ENCODE measurements at regions not wholly inside any gene's neighbourhood (a gene's known extent, or its start where the extent isn't known, plus 50 kb on each side); places are given as distances from the start of the nearest gene placed in this dataset.

GRCh38 chr20:57872816-57873409 is 163.1 kb upstream of the PMEPA1 start:
- no peak overlapping the region for H2AFZ ChIP-seq (ENCODE audit: low read depth, low read length)
- FAIRE-seq (no peak), DNase-seq (ENCODE audit: low read depth, low spot score) (no peak)
- H3K4me3 ChIP-seq (replicated peaks in 1 of 3; ENCODE audit: insufficient read depth in 1 of 3, low read depth in 1 of 3, low read length in 3 of 3): no peak overlapping the region
- TF ChIP-seq FOS (IDR thresholded peaks at IDR 0.05; ENCODE audit: borderline replicate concordance, insufficient read depth, low read length): no peak
- TF ChIP-seq POLR2AphosphoS5 (IDR thresholded peaks at IDR 0.05; ENCODE audit: insufficient read depth, low read depth, low read length): no peak
- TF ChIP-seq EZH2 (IDR thresholded peaks at IDR 0.05; ENCODE audit: borderline replicate concordance, low read depth, low read length, severe bottlenecking): no peak
- TF ChIP-seq JUN (IDR thresholded peaks at IDR 0.05; ENCODE audit: borderline replicate concordance, insufficient read depth, insufficient read length, low read depth): no peak
- no peak for TF ChIP-seq GATA2 (IDR thresholded peaks at IDR 0.05; ENCODE audit: insufficient read depth, insufficient read length, low read depth, low read length)
- no peak for TF ChIP-seq MAX (IDR thresholded peaks at IDR 0.05; ENCODE audit: insufficient read depth, insufficient read length)
- no peak for TF ChIP-seq CTCF (IDR thresholded peaks at IDR 0.05; ENCODE audit: extremely low read depth in 1 of 2, insufficient read depth in 1 of 2, low read depth in 1 of 2, low read length in 2 of 2)
- no peak for TF ChIP-seq POLR2A (IDR thresholded peaks at IDR 0.05; ENCODE audit: low read depth, low read length)
- no peak for TF ChIP-seq MYC (IDR thresholded peaks at IDR 0.05; ENCODE audit: low read depth, low read length)
- BruUV-seq (replicated peaks): no TSS peak
- no peak overlapping the region for H3K27ac ChIP-seq (ENCODE audit: insufficient read depth, low read depth, low read length)
- dilution Hi-C loops (cut with MboI; ENCODE audit: extremely low pct_ligation_motif_present, low sequenced_read_pairs): no loop called here
- H3K9ac ChIP-seq (replicated peaks; ENCODE audit: extremely low read depth, insufficient read depth, low read length): no peak overlapping the region
- no peaks in the 10 kb centered on the region for H3K79me2 ChIP-seq (ENCODE audit: control insufficient read depth, insufficient read depth, low read length)
- H3K9me1 ChIP-seq (replicated peaks; ENCODE audit: control insufficient read depth, extremely low read depth, insufficient read depth, low read length): no peaks in the 10 kb centered on the region
- H3K4me2 ChIP-seq (ENCODE audit: insufficient read depth, low read length): no peak overlapping the region
- H3K4me1 ChIP-seq (ENCODE audit: control insufficient read depth, extremely low read depth, insufficient read depth, low read length): no peaks in the 10 kb centered on the region
- ChIA-PET POLR2A (no interaction called here), CTCF (interaction anchor here (0.6 kb wide), 1 partner anchor 218 kb away, joined by 3 read pairs; no protein-coding TSS in a partner anchor)
- intact Hi-C loops (cut with micrococcal nuclease): no loop called here
- H3K9me3 ChIP-seq (replicated peaks; ENCODE audit: control insufficient read depth, insufficient read depth, low read length): no peaks in the 10 kb centered on the region
- no peaks in the 10 kb centered on the region for H3K27me3 ChIP-seq (ENCODE audit: control insufficient read depth in 2 of 2, insufficient read depth in 2 of 2, low read length in 2 of 2)
- H3K36me3 ChIP-seq (ENCODE audit: control insufficient read depth in 2 of 2, extremely low read depth in 1 of 2, insufficient read depth in 2 of 2, low read length in 2 of 2): no peaks in the 10 kb centered on the region
- H4K20me1 ChIP-seq (replicated peaks; ENCODE audit: control insufficient read depth, extremely low read depth, insufficient read depth, low read length): no peaks in the 10 kb centered on the region
